Amygdala (tissue), 56 donors: ENCODE measurements at regions not wholly inside any gene's neighbourhood (a gene's known extent, or its start where the extent isn't known, plus 50 kb on each side); places are given as distances from the start of the nearest gene placed in this dataset.

Experiments
- DNase-seq, 56 donors: peaks; one replicate each; lab custom pipeline; 2025; lab: John Stamatoyannopoulos, UW

DNA sequence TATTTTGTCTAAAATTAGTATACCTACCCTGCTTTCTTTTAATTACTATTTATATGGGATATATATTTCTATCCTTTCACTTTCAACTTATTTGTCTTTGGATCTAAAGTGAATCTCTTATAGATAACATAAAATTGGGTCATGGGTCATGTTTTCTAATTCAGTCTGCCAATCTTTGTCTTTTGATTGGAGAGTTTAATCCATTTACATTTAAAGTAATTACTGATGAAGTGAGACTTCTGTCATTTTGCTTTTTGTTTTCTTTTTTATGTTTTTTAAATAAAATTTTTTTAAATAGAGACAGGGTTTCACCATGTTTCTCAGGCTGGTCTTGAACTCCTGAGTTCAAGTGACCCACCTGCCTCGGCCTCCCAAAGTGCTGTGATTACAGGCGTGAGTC lies 50.5 kb upstream of the PRDM1 start:
- DNase-seq: no peak

DNA sequence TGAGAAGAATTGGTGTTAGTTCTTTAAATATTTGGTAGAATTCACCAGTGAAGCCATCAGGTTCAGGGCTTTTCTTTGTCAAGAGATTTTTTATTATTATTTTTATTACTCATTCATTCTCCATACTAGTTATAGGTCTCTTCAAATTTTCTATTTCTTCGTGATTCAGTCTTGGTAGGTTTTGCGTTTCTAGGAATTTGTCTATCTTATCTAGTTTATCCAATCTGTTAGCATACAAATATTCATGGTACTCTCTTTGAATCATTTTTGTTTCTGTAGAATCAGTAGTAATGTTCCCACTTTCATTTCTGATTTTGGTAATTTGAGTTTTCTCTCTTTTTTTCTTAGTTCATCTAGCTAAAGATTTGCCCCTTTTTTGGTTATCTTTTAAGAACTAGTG lies 52.3 kb upstream of the PRDM1 start:
- no peak for DNase-seq

DNA sequence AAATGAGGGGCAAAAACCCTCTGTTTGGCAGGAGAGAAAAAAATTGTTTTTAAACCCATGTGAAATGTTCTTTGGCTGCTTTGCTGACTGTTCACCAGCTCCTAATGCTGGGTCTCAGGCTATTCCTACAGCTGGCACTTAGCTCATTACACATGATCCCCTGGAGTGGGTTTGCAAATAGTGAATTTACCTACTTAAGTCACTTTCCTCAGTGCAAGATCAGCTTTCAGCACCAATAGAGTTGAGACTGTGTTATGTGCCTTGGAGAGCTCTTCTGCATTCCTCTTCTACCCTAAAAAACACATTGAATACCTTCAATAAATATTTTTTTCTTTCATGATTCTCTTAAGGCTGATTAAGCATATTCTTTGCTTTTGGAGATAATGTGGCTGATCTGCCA lies 58.4 kb upstream of the PRDM1 start:
- DNase-seq: no peak

DNA sequence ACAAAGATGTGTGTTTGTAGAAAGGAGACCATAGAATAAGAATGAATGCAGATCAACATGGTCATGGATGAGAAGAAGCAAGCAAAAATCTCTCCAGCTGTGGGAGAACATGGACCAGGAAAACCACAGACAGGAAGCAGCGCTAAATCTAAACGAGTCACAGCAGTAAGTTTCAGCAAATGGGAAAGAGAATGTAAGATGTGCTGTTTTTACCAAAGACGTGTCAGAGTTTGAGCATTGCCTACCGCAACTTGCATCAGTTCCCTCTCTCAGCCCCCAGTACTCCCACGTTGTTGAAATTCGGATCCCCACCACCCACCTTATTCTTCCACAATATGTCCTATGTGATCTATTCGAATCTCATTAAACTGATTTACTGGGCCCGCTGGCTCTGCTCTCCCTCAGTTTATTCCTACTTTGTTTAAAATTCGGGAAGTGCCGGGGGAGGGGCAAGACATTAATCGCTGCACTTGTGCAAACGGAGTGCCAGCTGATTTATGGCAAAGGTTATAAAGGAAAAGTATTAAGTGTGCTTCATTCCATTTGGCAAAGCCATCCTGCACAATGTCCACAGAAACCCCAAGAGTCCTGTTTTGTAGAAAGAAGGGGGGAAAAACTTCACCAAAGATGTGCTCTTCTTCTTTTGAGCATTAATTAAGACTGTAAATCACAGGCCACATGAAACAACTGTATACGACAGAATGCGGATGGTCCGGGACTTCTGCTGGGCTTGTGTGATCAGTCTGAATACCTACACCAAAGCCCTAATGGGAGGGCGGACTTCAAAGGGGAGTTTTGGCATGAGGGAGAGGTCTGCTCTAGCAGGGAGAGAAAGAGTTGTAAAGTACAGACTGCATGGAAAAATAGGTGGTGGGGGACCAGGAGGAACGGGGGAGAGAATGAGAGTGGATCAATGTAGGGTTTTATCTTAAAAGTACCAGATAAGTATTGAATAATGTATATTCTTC lies 59.1 kb upstream of the PRDM1 start:
- DNase-seq: no peak

DNA sequence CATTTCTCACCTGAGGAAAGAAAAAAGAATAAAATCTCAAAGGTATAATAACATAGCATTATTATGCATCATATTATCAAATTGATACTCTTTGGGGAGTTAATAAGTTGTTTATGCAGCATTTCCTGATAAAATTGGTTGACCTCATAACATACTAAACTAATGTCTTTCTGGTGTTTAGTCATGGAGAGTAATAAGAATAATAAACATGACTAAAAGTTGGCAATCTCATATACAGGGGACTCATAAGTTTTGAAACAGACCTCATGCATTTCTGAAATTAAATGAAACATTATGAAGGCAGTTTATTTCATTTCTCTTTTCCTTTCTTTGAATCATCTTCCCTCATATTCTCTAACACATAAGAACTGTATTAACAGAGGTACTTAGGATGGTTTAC lies 60.5 kb upstream of the PRDM1 start:
- DNase-seq: no peak

DNA sequence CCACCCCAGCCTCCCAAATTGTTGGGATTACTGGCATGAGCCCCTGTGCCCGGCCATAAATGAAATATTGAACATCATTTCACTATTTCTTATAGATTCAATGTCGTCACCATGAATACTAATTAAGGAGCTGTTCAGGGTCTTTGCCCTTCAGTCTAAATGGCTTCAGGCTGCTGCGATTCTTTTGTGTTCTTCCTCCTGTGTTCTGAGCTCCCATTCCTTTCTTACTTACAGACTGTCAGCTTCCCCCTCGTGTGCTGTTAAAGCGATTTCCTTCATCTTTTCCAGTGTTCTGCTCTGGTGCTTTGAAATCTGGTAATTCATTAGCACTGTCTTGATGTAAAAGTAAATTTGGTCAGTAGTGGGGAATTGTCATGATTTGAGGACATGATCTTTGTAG lies 63.3 kb upstream of the PRDM1 start:
- DNase-seq: no peak

DNA sequence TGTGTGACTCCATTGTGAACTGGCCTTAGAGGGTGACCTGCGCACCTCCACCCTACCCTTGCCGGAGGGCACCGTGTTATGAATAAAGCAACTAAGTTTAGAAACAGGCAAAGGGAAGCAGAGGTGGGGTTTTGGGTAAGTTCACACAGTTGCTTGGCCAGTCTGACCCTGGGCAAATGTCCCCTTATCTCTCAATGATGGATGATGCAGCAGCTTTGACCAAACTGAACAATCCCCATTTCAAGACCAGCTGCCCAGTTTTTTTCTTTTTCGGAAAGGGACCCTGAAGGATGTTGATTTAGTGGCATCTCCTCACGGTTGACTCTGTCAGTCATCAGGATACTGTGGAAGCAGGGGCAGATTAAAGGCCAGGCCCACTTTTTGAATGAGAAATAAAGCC lies 68.7 kb upstream of the PRDM1 start:
- no peak for DNase-seq

DNA sequence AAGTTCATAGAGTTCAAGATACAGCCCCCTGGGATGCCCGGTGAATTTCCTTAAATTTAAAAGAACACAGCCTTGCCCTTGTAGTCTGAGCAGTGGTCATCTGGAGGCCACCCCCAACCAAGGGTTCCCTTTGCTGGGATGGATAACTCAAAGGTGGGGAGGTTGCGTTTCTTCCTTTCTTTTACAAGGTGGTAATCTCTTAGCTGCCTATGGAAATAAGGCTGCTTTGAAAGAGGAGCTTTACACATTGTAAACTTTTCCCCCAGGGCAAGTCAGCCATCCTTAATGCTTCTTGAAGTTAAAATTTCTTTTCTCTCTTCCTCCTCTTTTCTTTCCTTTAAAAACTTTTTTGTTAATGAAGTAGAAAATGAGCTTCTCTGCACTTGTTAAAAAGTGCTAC lies 71.2 kb upstream of the PRDM1 start:
- no peak for DNase-seq

DNA sequence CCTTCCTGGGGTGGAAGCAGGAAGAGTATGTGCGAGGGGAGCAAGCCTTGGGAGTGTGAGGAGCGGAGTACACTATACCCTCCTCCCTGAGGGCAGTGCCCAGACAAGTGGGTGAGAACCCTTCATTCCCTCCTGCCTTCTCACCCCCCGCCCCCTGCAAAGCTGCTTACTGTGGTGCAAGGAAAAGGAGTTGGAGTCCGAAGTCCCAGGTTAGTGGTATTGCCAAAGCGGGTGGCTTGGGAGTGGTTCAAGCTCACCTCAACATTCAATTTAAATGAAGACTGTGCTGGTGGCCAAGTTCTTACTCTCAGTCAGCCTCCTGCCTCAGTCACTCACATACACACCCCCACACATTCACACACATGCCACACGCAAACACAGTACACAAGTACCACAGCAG lies 74.7 kb upstream of the PRDM1 start:
- DNase-seq: no peak

DNA sequence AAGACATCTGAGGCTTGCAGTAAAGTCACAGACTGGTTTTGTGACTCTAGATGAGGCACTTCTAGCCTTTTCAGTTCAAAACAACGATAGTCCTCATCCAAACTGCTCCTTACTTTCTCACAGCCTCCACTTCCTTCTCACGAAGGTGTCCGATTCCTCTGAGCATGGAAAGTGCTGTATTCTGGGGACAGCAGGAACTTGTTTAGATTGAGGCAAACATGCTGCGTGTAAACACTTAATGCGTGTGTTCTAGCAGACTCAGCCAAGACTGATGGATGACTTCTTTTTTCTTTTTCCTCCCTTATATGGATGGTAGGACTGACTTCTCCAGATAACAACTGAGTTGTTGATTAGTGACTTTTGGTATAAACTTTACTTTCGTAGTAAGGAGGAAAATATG lies 80.2 kb upstream of the PRDM1 start:
- no peak for DNase-seq

DNA sequence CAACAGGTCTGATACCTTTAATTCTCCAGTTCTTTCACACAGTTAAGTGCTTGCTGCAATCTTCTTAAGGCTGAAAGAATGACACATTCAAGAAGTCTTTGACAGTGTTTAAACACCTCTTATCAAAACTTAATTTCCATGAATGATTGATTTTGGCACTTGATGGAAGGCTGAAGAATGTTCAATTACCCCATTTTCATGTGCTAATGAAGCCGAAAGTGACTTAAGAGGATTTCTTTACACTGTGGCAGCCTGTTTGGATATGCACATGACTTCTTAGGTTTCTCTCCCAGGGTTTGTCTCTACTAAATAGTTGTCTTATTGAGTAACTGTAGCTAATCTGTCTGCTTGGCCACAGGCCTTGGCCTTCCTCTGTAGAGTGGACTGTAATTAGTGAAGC lies 81.1 kb upstream of the PRDM1 start:
- no peak for DNase-seq

DNA sequence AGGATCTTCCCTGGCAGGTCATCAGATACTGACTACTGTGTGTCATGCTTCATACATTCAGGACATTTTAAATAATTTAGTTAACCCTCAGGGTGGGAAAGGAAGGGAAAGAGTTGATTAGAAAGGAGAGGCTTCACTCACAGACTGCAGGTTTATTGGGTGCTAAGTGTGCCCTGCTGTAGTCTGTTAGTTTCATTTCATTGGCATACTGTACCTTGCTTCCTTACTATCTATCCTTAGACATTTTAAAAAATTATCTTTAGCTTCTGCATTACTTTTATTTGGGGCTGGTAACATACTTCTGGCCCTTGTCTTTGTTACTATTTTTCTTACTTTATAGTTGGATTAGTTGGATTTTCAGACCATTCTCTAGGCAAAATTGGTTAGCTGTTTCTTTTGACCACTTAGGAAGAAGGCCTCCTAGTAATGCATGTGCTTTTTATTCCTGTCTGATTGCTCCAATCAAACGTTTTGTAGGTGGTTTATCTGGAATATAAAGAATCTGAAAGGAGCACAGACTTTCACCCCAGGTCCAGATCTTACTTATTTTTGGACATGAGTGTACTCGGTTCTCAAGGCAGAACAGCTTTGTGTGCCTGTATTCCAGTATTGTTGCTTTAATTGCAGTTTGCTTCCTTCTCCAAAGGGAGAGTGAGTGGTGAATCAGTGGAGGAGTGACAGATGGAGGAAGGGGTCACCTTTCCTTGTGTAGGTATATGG lies 82.7 kb upstream of the PRDM1 start:
- DNase-seq: no peak

DNA sequence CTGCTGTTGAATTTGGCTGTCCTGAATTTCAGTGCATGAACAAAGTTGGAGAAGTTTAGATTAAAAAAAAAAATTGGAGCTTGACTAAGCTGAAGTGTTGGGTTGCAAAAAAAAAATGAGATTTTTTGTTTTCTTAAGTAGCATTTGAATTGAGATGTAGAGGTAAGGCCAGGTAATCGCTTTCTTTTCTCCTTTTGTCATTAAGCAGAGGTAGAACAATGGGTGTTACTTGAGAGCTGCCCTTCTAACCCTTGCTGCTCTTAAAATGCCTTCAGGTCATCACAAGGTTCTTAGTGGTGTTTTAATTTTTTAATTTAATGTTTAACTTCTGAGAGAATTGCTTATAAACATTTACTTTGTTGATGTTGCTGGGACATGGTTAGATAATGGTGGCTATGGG lies 84.1 kb upstream of the PRDM1 start:
- no peak for DNase-seq

DNA sequence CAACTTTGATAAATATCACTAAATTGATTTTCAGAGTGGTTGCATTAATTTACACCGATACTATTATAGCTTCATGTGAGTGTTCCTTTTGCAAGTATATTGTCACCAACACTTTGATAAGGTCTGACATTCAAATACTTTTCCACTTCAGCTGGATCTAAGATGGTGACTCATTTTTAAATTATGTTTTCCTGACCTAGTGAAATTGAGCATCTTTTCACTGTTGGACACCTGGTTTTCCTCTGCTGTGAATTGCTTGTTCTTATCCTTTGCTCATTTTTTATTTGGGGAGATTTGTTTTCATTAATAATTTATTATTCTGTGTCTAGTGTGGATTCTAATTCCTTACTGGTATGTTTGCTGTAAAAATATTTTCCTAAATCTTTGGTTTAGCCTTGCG lies 85.2 kb upstream of the PRDM1 start:
- DNase-seq: no peak

DNA sequence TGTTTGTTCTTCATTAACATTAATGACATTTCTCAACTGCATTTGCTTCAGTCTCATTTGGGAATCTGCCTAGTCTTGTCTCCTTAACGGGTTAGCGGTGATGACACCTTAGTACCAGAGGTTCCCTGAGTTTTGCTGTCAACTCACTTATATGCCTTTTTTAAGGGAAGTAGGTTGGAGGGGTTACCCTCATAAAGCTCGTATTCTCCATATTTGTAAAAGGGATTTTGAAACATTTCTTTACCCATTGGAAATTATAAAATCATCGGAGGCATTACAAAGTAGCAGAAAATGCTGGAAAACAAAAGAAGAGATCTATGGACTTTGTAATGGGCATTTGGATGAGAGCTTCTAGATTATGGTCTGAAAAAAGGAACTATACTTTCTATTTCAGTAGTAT lies 88.7 kb upstream of the PRDM1 start:
- DNase-seq: no peak

DNA sequence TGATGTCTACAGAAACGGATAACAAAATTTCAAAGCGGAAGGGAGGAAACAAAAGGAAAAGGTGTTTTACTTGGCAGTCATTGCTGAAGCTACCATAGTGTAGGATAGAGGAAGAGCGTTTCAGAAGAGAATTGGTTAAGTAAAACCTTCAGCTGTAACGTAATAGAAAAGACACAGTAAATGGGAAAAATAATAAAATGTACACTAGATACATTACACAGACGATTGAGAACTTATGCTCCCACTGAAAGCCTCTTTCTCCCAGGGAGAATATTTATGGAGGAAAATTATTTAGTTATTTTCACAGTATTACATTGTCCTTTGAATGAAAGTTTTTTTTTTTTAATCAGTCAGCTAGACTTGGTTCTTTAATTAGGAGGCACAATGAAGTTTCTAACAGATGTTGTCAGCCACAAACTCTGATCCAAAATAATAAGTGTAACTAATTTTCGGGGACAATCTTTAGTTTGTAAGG lies 90.7 kb upstream of the PRDM1 start:
- no peak for DNase-seq

DNA sequence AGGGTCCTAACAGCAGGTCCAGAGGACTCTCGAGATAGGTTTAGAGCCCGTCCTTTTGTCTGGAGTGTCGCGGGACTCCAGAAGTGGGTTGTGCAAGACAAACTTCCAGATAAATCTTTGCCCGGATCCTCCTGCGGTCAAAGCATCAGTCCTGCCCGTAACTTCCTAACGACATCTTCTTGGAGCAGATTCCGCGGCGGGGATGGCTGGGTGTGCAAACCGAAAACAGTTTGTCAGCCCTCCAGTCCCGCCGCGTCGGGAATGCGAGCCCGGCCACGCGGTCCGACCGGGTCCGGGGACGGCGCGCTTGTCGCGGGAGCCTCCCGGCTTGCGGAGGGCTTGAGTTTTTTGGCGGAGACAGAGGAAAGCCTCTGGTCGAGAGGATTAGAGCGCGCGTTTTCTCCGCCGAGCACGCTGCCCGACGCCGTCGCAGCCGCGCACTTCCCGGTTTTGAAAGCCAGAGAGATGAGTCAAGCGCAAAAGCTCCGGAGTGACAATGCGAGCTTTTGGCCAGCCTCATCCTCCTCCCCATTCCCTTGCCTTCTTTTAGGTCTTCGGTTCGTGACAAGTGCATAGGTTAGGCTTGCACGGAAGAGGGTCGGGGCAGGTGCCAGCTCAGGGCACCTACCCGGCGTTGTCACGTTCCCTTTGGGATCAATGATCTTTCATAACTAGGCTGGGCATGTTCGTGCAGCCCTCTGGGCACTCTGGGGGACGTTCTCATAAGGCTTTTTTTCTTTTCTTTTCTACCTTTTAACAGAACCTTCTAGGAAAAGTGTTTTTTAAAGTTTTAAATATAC lies 91.3 kb upstream of the PRDM1 start:
- DNase-seq: peak in 5 of 56 donors; percentile 9 to 41 (median 10)

DNA sequence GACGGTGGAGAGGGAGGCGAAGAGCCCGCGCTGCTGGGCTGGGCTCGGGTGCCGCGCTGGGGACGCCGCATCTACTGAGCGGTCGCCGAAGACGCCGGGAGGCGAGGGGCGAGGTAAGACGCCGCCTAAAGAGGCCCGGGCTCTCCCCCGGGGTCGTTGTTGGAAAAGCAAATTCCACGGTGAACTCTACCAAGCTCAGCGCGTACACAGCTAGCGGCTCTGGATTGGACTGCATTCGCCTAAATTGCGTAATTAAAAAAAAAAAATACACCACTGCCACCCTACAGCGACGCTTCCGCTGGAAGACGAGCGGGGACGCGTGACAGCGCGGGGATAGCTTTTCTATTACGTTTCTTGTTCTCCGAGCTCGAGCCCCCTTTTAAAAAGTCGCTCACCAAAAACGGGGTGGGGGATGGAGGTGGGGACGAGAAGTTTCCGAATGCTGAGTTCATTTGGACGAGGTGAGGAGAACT lies 92.0 kb upstream of the PRDM1 start:
- peak in 1 of 56 donors; percentile 10 for DNase-seq

DNA sequence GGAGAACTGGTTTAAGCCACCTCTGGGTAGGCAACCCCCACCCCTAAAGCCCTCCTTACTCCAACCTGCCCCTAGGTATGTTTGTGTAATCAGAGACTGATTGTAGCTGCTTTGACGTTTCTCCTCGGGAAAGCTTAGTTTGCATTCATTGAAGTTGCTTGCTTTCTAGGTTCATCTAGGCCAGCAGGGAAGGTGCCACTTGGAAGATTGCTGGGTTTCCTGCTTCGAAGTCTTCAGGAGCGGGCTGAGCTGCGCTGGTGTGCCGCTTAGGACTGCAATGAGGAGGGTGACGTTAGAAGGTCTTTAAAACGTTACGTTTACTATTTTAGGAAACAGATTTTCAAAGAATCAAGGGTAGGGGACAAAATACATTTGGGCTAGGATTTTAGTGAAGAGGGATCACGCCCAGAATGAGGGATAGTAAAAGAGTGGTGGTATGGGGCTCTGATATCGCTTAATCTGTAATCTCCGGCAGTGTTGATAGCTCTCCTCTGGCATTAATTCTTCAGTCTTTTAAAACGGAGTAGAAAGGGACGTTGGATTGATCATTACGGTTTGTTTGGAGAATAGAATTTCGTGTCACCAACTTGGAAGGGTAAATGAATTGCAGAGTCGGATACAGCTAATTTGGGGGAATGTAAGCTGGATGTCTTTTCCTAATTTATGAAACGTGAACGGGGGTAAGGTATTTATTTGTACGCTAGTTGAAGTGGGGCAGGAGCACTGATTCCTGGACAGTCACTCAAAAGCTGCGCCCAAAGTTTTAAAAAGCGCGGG lies 92.6 kb upstream of the PRDM1 start:
- no peak for DNase-seq
